CD4-positive, alpha-beta T cell treated with Interleukin-2 at 100 ng/mL for 4 hours (primary cell): ENCODE measurements at regions not wholly inside any gene's neighbourhood (a gene's known extent, or its start where the extent isn't known, plus 50 kb on each side); places are given as distances from the start of the nearest gene placed in this dataset.
"Not testable (repeated sequence)": the region's sequence is repeated elsewhere in the genome, so short reads cannot be mapped to it uniquely, and the experiment has no call there.

Experiments
- DNase-seq: peaks from one replicate; pipeline ENCODE4 v3.0.0-alpha.2; 2020; ENCODE audit warnings: low spot score

DNA sequence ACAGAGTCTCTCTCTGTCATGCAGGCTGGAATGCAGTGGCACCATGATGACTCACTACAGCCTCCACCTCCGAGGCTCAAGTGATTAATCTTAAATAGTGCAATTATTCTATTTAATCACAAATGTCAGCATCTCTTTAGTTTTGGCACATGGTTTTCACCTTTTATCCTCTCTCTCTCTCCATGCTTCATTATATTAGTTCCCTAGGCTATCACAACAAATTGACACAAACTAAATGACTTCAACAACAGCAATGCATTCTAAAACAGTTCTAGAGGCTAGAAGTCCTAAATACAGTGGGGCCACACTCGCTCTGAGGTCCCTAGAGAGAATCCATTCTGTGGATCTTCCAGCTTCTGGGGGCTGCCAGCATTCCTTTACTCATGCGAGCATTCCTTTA, 178.2 kb upstream of the ZNG1F start:
- not testable (repeated sequence) for DNase-seq

DNA sequence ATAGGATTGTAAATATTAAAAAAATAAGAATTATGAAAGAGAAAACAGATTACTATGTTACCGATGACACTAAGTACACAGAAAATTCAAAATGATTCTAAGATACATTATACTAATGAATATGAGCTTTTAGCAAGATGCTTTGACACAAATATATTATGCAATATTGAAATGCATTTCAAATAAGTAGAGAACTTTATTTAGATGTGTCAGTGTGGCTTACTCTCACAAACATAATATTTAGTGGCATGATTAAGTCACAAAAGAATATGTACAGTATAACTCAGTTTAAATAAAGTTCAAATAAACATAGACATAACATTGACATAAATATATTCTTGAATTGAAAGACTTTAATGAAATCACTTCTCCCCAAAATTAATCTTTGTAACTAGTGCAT, 172.7 kb upstream of the ZNG1F start:
- not testable (repeated sequence) for DNase-seq

DNA sequence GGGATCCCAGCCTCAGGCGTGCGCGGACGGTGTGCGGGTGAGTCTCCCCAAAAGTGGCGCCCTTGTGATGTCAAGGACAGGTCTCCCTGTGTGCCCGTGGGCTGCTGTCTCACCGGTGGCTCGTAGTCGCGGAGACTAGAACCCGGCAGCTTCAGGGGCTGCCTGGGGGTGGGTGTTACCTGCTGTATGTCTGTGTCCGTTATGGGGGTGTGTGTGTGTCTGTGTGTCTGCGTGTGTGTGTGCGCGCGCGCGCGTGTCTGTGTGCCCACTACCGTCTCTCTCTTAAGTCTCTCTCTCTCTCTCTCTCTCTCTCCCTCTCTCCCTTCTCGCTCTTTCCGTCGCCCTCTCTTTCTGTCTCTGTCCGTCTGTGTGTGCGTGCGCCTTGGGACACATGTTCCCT, 170.0 kb upstream of the ZNG1F start:
- peak; percentile 34 for DNase-seq

DNA sequence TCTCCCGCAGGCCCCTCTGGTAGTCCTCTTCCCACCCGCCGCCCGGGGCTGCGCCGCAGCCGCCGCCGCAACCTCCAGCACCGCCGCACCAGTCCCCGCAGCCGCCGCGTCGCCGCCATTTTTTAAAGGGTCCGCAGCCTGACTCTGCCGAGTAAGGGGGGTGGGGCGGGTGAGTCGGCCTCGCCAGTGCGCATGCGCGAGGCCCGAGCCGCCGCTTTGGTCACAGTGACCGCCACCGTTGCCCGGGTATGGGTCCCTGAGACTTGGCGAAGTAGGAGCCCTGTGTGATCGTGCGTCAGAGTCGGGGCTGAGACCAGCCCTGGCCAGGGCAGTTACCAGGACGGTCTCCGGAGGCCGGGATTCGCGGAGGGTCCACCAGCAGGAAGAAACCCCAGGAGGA, 169.6 kb upstream of the ZNG1F start:
- DNase-seq = peak; percentile 85

DNA sequence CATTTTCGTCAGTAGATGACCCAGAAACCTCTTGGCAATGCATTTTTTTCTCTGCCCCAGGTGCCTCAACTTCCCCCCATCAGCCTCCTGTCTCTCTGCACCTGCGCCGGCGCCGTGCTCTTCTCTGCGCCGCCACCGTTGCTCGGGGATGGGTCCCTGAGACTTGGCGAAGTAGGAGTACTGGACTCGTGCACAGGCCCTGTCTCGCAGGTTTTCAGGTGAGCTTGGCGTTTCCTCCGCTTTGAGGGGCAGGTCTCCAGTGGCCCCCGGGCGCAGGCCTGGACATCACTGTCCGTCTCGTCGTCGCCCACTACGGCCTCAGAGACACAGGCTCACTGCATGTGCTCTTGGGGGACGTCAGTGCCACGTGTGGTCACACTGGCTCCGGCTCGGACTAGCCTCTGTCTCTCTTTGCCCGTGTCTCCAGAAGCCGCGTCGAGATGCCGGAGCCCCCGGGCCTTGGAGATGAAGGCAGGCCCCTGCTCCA, 168.8 kb upstream of the ZNG1F start:
- not testable (repeated sequence) for DNase-seq

DNA sequence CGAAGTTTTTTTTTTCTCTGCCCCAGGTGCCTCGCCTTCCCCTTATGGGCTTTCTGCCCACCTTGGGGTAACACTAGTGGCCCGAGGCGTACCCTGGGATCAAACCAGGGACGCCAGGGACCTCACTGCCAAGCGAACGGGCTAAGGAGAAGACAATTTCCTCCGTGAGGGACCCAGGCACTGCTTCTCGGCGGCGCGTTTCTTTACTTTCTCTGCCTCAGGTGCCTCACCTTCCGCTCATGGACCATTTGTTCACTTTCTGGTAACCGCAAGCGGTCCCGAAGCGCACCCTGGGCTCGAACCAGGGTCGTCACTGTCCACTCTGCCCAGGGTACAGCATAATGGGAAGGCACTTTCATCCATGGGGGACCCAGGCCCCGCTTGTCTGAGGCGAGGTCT, 168.2 kb upstream of the ZNG1F start:
- DNase-seq = not testable (repeated sequence)

DNA sequence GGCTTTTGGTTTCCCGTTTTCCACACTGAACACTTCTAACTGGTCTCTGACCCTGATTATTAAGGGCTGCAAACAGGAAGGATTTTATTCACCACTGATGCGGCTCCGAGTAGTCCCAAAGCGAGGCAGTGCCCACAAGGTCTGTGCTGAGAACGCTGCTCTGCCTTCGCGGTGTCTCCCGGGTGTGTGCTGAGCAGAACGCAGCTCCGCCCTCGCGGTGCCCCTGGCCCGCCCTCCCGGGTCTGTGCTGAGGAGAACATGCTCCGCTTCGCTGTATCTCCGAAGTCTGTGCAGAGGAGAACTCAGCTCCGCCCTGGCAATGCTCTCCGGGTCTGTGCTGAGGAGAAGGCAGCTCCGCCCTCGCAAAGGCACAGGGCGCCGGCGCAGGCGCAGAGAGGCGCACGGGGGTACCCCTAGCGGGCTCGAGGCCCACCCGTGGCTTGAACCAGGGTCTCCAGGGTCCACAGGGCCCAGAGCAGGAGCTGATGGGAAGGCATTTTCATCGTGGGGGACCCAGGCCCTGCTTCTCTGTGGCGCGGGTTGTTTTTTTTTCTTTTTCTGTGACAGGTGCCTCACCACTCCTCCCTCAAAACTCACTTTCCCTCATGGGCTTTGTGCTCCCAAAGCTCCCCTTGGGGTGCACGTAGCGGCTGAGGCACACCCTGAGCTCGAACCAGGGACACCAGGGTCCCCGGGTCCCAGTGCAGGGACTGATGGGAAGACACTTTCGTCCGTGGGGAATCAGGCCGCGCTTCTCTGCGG, 167.7 kb upstream of the ZNG1F start:
- DNase-seq = peak; percentile 92

DNA sequence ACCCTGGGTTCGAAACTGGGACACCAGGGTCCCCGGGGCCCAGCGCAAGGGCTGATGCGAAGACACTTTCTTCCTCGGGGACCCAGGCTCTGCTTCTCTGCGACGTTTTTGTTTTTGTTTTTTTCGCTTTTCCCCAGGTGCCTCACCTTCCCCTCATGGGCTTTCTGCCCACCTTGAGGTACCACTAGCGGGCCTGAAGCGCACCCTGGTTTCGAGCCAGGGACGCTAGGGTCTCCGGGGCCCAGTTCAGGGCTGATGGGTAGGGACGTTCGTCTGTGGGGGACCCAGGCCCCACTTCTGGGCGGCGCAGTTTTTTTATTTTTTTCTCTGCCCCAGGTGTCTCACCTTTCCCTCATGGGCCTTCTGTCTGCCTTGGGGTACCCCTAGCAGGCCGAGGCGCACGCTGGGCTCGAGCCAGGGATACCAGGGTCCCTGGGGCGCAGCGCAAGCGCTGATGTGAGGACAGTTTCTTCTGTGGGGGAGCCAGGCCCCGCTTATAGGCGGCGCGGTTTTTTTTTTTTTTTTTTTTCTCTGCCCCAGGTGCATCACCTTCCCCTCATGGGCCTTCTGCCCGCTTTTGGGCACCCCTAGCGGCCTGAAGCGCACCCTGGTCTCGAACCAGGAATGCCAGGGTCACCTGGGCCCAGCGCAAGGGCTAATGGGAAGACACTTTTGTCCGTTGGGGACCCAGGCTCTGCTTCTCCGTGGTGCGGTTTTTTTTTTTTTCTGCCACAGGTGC, 166.8 kb upstream of the ZNG1F start:
- DNase-seq = not testable (repeated sequence)

DNA sequence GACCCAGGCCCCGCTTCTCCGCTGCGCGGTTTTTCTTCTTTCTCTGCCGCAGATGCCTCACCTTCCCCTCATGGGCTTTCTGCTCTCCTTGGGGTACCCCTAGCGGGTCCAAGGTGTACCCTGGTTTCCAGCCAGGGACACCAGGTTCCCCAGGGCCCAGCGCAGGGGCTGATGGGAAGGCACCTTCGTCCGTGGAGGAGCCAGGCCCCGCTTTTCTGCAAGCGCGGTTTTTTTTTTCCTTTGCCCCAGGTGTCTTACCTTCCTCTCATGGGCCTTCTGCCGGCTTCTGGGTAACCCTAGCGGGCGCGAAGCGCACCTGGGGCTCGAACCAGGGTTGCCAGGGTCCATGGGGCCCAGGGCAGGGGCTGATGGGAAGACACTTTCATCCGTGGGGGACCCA, 165.9 kb upstream of the ZNG1F start:
- DNase-seq = peak; percentile 34

DNA sequence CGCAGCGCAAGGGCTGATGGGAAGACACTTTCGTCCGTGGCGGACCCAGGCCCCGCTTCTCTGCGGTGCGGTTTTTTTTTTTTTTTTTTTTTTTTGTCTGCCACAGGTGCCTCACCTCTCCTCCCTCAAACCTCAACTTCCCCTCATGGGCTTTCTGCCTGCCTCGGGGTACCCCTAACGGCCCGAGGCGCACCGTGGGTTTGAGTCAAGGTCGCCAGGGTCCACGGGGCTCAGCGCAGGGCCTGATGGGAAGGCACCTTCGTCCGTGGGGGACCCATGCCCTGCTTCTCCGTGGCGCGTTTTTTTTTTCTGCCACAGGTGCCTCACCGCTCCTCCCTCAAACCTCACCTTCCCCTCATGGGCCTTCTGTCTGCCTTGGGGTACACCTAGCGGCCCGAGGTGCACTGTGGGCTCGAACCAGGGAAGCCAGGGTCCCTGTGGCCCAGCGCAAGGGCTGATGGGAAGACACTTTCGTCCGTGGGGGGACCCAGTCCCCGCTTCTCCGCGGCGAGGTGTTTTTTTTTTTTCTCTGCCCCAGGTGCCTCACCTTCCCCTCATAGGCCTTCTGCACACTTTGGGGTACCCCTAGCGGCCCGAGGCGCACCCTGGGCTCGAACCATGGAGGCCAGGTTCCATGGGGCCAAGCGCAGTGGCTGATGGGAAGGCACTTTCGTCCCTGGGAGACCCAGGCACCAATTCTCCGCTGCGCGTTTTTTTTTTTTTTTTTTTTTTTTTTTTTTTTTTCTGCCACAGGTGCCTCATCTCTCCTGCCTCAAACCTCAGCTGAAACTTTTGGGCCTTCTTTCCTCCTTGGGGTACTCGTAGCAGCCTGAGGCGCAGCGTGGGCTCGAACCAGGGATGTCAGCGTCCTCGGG, 165.2 kb upstream of the ZNG1F start:
- DNase-seq = not testable (repeated sequence)

DNA sequence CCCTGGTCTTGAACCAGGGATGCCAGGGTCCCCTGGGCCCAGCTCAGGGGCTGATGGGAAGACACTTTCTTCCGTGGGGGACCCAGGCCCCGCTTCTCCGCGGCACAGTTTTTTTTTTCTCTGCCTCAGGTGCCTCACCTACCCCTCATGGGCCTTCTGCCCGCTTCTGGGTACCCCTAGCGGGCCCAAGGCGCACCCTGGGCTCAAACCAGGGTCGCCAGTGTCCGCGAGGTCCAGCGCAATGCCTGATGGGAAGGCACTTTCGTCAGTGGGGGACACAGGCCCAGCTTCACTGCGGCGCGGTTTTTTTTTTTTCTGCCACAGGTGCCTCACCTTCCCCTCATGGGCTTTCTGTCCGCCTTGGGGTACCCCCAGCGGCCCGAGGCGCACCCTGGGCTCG, 163.9 kb upstream of the ZNG1F start:
- not testable (repeated sequence) for DNase-seq

DNA sequence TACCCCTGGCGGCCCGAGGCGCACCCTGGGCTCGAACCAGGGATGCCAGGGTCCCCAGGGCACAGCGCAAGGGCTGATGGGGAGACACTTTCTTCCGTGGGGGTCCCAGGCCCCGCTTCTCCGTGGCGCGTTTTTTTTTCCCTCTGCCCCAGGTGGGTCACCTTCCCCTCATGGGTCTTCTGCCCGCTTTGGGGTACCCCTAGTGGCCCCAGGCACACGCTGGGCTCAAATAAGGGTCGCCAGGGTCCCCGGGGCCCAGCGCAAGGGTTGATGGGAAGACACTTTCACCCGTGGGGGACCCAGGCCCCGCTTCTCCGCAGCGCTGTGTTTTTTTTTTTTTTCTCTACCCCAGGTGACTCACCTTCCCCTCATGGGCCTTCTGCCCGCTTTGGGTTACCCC, 163.3 kb upstream of the ZNG1F start:
- not testable (repeated sequence) for DNase-seq

DNA sequence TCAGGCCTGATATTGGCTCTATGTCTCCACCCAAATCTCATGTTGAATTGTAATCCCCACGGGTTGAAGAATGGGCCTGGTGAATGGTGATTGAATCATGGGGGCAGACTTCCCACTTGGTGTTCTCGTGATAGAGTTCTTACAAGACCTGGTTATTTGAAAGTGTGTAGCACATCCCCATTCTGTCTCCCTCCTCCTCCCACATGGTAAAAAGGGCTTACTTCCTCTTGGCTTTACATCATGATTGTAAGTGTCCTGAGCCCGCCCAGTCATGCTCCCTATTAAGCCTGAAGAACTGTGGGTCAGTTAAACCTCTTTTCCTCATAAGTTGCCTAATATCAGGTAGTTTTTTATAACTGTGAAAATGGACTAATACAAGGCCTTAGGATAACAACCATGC, 158.8 kb upstream of the ZNG1F start:
- DNase-seq = not testable (repeated sequence)

DNA sequence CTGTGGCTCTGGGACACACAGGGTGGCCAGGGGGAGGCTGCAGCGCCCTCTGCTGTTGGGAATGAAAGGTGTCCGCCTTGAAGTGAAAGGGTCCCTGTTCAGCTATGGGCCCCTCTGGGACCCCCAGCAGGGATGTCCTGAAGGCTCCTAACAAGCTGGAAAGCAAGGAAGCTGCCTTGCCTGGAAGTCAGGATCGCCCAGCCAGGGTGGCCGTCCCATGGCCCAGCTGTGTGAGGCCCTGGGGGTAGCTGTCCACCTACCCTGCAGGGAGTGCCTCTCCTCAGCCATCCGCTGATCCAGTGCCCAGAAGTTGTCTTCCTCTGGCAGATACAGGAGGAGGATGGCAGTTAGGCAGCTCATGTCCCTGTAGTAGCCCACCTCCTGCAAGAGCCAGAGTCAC, 143.4 kb upstream of the ZNG1F start:
- DNase-seq = not testable (repeated sequence)

DNA sequence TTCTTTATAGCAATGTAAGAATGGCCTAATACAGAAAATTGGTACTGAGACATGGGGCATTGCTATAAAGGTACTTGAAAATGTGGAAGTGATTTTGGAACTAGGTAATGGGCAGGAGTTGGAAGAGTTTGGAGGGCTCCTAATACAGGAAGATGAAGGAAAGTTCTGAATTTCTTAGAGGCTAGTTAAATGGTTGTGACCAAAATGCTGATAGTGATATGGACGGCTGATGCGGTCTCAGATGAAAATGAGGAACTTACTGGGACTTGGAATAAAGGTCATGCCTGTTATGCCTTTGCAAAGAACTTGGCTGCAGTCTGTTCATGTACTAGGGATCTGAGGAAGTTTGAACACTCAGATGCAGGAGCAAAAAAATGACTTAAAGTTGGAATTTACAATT, 132.2 kb upstream of the ZNG1F start:
- not testable (repeated sequence) for DNase-seq

DNA sequence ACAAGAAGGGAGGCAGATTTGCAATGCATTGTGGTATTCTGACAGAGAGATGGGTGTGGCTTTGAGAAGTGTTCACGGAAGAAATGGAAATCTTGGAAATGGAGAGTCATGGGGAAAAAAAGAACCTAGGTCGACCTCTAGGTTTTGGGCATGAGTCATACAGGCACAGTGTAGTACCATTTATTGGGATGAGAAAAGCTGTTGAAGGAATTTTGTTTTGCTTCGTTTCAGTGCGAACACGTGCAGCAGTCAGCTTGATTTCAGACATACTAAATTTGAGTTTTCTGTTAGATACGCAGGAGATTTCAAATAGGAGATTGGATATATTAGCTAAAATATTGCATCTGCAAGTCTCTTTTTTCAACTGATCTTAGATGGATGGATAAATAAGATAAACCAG, 119.8 kb upstream of the ZNG1F start:
- DNase-seq = not testable (repeated sequence)

DNA sequence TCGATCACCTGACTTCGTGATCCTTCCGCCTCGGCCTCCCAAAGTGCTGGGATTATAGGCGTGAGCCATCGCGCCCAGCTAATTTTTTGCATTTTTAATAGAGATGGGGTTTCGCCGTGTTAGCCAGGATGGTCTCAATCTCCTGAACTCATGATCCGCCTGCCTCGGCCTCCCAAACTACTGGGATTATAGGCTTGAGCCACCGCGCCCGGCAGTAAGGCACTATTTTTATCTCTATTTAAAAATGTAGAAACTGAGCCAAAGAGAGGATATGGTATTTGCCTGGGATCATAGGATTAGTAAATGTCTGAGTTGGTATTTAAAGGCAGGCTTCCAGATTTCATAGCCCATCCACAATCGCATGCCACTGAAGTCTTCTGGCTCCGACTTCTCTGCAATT, 96.6 kb upstream of the ZNG1F start:
- not testable (repeated sequence) for DNase-seq

DNA sequence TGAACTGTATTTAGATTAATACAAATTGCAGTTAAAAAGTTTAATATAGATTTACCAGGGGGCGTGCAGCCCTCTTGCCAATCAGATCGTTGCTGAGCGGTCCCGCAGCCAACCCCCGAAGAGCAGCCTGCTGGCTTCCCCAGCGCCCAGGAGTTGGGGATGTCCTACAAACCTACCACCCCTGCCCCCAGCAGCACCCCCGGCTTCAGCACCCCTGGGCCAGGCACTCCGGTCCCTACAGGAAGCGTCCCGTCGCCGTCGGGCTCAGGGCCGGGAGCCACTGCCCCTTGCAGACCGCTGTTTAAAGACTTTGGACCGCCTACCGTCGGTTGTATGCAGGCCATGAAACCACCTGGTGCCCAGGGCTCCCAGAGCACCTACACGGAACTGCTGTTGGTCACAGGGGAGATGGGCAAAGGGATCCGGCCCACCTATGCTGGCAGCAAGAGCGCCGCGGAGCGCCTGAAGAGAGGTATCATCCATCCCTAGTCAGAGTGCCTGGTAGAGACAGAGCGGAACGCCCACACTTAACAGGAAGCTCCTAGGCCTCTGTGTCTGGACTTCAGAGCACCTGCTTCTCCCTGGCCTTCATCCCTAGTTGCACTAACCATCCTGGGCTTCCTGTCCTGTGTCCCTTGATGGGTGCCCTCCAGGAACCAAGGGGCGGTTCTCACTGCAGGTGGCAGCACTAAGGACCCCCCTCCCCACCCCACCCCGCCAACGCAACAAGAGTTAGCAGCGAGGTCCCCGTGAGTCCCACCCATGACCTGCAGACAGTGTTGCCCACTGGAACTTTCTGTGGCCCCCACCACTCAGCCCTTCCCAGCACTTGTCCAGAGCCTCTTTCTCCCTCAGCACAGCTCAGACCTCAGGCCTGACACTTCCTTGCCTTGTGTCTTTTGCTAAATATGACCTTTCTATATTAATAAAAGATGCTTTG, 91.5 kb upstream of the ZNG1F start:
- DNase-seq = not testable (repeated sequence)

DNA sequence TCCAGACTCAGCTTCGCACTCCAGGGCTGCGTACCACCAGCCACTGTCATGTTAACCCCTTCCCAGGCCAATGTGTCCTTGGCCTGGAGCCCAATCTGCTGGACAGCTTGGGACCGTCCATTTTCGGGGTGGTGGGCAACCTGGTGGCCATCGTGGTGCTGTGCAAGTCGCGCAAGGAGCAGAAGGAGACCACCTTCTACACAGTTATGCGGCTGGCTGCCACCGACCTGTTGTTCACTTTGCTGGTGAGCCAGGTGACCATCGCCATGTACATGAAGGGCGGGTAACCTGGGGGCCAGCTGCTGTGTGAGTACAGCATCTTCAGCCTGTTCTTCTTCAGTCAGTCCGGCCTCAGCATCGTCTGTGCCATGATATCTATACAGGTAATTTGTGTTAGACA, 90.3 kb upstream of the ZNG1F start:
- not testable (repeated sequence) for DNase-seq

DNA sequence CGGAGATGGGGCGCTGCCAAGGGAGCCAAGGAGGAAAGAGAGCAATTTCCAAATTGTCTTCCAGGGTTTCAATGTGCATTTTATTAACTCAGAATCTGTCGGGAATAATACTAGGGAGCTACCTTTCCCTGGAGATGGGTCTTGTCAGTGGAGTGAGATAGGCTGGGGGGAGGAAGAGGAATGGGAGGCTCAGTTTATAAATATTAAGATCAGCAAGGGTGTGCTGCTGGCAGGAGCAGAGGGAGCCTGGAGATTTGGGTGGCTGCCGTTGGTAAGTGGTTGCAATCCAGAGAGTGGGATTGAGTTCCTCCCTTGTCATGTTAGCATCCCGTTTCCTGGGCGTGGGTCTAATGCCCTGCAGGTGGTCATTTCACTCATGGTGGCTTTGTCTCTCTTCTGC, 89.9 kb upstream of the ZNG1F start:
- DNase-seq = not testable (repeated sequence)
